NCI-H1417 treated with DMSO at 0.1 percent for 48 hours (cell line): ENCODE measurements at regions not wholly inside any gene's neighbourhood (a gene's known extent, or its start where the extent isn't known, plus 50 kb on each side); places are given as distances from the start of the nearest gene placed in this dataset.

ENCODE experiments used
- DNase-seq: peaks from one replicate; lab custom pipeline; 2025; lab: John Stamatoyannopoulos, UW

GRCh38 chr18:27695052-27695451, 481.9 kb downstream of the CDH2 start:
- DNase-seq: no peak

- no peak for DNase-seq
Measured at GRCh38 chr18:27688581-27688980, 488.3 kb downstream of the CDH2 start.

- no peak for DNase-seq
Measured at GRCh38 chr18:27687351-27687979, 489.5 kb downstream of the CDH2 start.

- no peak for DNase-seq
Measured at GRCh38 chr18:27685807-27686412, 491.0 kb downstream of the CDH2 start.

GRCh38 chr18:27685091-27685490, 491.8 kb downstream of the CDH2 start:
- DNase-seq: no peak

GRCh38 chr18:27674411-27674810, 489.3 kb upstream of the CHST9 start:
- DNase-seq: no peak

- DNase-seq: no peak
Measured at GRCh38 chr18:27673861-27674260, 488.8 kb upstream of the CHST9 start.

- DNase-seq: no peak
Measured at GRCh38 chr18:27668158-27668557, 483.1 kb upstream of the CHST9 start.

GRCh38 chr18:27667064-27667463, 482.0 kb upstream of the CHST9 start:
- no peak for DNase-seq

GRCh38 chr18:27666016-27666415, 480.9 kb upstream of the CHST9 start:
- no peak for DNase-seq

GRCh38 chr18:27665264-27665799, 480.2 kb upstream of the CHST9 start:
- no peak for DNase-seq

- no peak for DNase-seq
Measured at GRCh38 chr18:27662949-27663348, 477.8 kb upstream of the CHST9 start.

GRCh38 chr18:27662537-27662936, 477.4 kb upstream of the CHST9 start:
- no peak for DNase-seq

GRCh38 chr18:27661320-27662018, 476.4 kb upstream of the CHST9 start:
- no peak for DNase-seq

GRCh38 chr18:27656905-27657304, 471.8 kb upstream of the CHST9 start:
- no peak for DNase-seq

- no peak for DNase-seq
Measured at GRCh38 chr18:27656167-27656778, 471.2 kb upstream of the CHST9 start.

- DNase-seq: no peak
Measured at GRCh38 chr18:27653247-27653646, 468.1 kb upstream of the CHST9 start.

GRCh38 chr18:27652480-27653121, 467.5 kb upstream of the CHST9 start:
- no peak for DNase-seq

GRCh38 chr18:27649621-27650020, 464.5 kb upstream of the CHST9 start:
- no peak for DNase-seq

- DNase-seq: no peak
Measured at GRCh38 chr18:27645929-27646328, 460.8 kb upstream of the CHST9 start.

- DNase-seq: no peak
Measured at GRCh38 chr18:27636576-27637085, 451.5 kb upstream of the CHST9 start.

GRCh38 chr18:27632706-27633105, 447.6 kb upstream of the CHST9 start:
- DNase-seq: no peak
